Testis (tissue), 2 donors: ENCODE measurements at regions not wholly inside any gene's neighbourhood (a gene's known extent, or its start where the extent isn't known, plus 50 kb on each side); places are given as distances from the start of the nearest gene placed in this dataset.

ENCODE experiments used
- DNase-seq: peaks from one replicate; pipeline ENCODE4 v3.0.0-alpha.2; 2019
- H3K27ac ChIP-seq, 2 donors: fragments of 200-600 bp; sonication (generic); one replicate each; pipeline ENCODE4 v1.5.1; 2019
- H3K27me3 ChIP-seq: fragments of 200-600 bp; sonication (generic); one replicate; pipeline ENCODE4 v1.5.1; 2019
- H3K36me3 ChIP-seq: fragments of 200-600 bp; sonication (generic); one replicate; pipeline ENCODE4 v1.5.1; 2017; ENCODE audit warnings: low read depth; ENCODE audit errors: missing control alignments
- H3K4me1 ChIP-seq: fragments of 200-600 bp; sonication (generic); one replicate; pipeline ENCODE4 v1.5.1; 2019
- H3K4me3 ChIP-seq, 2 donors: fragments of 200-600 bp; sonication (generic); one replicate each; pipeline ENCODE4 v1.5.1; 2017 to 2019
- H3K9me3 ChIP-seq: fragments of 200-600 bp; sonication (generic); one replicate; pipeline ENCODE4 v1.5.1; 2017
- CTCF ChIP-seq, 3 experiments: fragments of 450-650 bp in 2 of 3; fragments of 200-600 bp in 1 of 3; sonication (generic) in 1 of 3; IDR thresholded peaks; one replicate each; pipeline ENCODE4 v1.5.1; 2016 to 2019; ENCODE audit warnings: antibody characterized with exemption in 3 of 3, mild to moderate bottlenecking in 2 of 3, moderate library complexity in 1 of 3
- POLR2A ChIP-seq: fragments of 450-650 bp; IDR thresholded peaks from one replicate; pipeline ENCODE4 v1.6.1; 2017; ENCODE audit warnings: antibody characterized with exemption, mild to moderate bottlenecking, moderate library complexity
- WGBS, 2 donors: methylation state at CpG; one replicate each; pipeline ENCODE4 v1.1.5; 2018; 5-methylcytosine and 5-hydroxymethylcytosine counted together
- intact Hi-C: fragments of 100-400 bp; cut with DNase I; formaldehyde crosslinking; loops from one replicate; pipeline ENCODE4 v1.15.1; 2023; ENCODE audit warnings: low total_unique reads

- Histone ChIP-seq H3K36me3 (no peaks in the 10 kb centered on the region), H3K4me1 (no peaks in the 10 kb centered on the region), H3K27me3 (no peaks in the 10 kb centered on the region), H3K9me3 (no peaks in the 10 kb centered on the region), H3K4me3 (peak overlapping the region; percentile 9 to 45), H3K27ac (no peak overlapping the region)
- no peak for TF ChIP-seq CTCF (IDR thresholded peaks at IDR 0.05)
- TF ChIP-seq POLR2A = no peak
- no peak for DNase-seq
- intact Hi-C loops = no loop called here
- 55 to 79% methylated on average over 18 to 46 of the region's 46 CpGs for WGBS, 2 donors
Observed at GRCh38 chr4:186889876-186890643, 166.4 kb upstream of the FAT1 start.

- TF ChIP-seq CTCF (IDR thresholded peaks at IDR 0.05) (no peak), POLR2A (no peak)
- no peaks in the 10 kb centered on the region for H3K36me3 ChIP-seq
- 65 to 76% methylated on average over 12 of the region's 12 CpGs for WGBS, 2 donors
- H3K27ac ChIP-seq = no peak overlapping the region
- H3K9me3 ChIP-seq = no peaks in the 10 kb centered on the region
- H3K27me3 ChIP-seq = no peaks in the 10 kb centered on the region
- no peaks in the 10 kb centered on the region for H3K4me1 ChIP-seq
- intact Hi-C loops = no loop called here
- H3K4me3 ChIP-seq = no peak overlapping the region
- no peak for DNase-seq
Observed at GRCh38 chr4:186891859-186892486, 168.3 kb upstream of the FAT1 start.

- TF ChIP-seq CTCF (IDR thresholded peaks at IDR 0.05) (no peak), POLR2A (no peak)
- DNase-seq = no peak
- WGBS, 2 donors = 94 to 95% methylated on average over 4 of the region's 4 CpGs
- Histone ChIP-seq H3K36me3 (no peaks in the 10 kb centered on the region), H3K4me3 (no peak overlapping the region), H3K27me3 (no peaks in the 10 kb centered on the region), H3K4me1 (no peaks in the 10 kb centered on the region), H3K9me3 (no peaks in the 10 kb centered on the region), H3K27ac (no peak overlapping the region)
- intact Hi-C loops = no loop called here
Observed at GRCh38 chr4:186898367-186898766, 174.7 kb upstream of the FAT1 start.

GRCh38 chr4:186900232-186900900 is 176.7 kb upstream of the FAT1 start:
- intact Hi-C loops = no loop called here
- H3K9me3 ChIP-seq = no peaks in the 10 kb centered on the region
- no peak for DNase-seq
- no peaks in the 10 kb centered on the region for H3K4me1 ChIP-seq
- no peaks in the 10 kb centered on the region for H3K27me3 ChIP-seq
- H3K4me3 ChIP-seq = no peak overlapping the region
- TF ChIP-seq CTCF (IDR thresholded peaks at IDR 0.05) (no peak), POLR2A (no peak)
- no peak overlapping the region for H3K27ac ChIP-seq
- 81 to 82% methylated on average over 9 of the region's 9 CpGs for WGBS, 2 donors
- H3K36me3 ChIP-seq = no peaks in the 10 kb centered on the region
